22Rv1 (cell line): ENCODE measurements at regions not wholly inside any gene's neighbourhood (a gene's known extent, or its start where the extent isn't known, plus 50 kb on each side); places are given as distances from the start of the nearest gene placed in this dataset.

ENCODE experiments used
- H3K27ac ChIP-seq: fragments of 450-650 bp; 2 replicates; pipeline ENCODE4 v1.5.1; 2017
- CTCF ChIP-seq: fragments of 450-650 bp; IDR thresholded peaks from 2 replicates; pipeline ENCODE4 v1.5.1; 2017; ENCODE audit warnings: mild to moderate bottlenecking
- ZFX ChIP-seq: fragments of 450-650 bp; IDR thresholded peaks from 2 replicates; pipeline ENCODE4 v1.6.1; 2017; ENCODE audit warnings: antibody characterized with exemption, borderline replicate concordance

DNA sequence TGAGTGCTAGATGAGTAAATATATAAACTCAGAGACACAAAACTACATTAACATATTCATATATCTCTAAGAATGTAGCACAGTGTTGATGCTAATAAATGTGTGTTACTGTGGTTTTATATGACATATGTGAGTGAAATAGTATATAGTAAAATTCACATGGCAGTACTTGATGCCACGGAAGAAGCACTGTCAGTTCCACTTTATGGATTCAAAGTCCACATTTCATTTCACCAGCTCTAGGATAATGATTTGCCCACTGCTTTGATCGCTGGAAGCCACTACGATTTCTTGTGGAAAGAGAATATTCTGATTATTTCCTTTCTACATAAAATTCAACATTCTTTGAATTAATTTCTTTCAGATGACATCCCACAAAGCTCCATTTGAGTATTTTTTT lies 181.2 kb downstream of the GBA3 start:
- H3K27ac ChIP-seq = no peak overlapping the region
- TF ChIP-seq CTCF = no peak
- TF ChIP-seq ZFX = no peak

DNA sequence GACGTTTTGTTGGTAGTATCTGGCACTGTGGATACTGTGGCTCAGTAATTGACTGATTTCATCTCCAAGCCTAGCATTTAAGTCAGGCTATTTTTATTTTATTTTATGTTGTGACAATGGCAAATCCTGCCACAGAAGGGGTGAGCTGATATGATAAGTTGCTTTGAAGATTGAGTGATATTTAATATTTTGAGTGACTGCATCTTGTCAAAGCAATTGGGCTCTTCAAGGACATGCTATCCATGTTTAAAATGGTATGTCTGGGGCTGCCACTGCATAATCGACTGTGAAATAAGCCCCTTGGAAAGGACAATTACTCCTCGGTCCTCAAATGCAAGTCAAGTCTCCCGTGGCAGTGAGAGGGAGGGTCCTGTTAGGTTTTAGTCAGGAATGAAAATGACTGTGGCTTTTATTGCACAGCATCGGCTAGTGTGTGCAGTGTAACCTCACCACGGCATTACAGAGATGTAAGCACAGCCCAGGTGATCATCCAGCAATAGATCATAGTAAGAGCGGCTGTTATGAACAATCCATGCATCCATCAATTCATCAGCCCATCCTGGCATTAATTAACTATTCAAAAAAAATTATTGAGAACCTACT lies 178.2 kb downstream of the GBA3 start:
- no peak overlapping the region for H3K27ac ChIP-seq
- TF ChIP-seq ZFX (no peak), CTCF (no peak)

GRCh38 chr4:22869235-22869634 lies 176.5 kb downstream of the GBA3 start:
- H3K27ac ChIP-seq = no peak overlapping the region
- TF ChIP-seq CTCF = peak; percentile 26; the same call in 1 of the 2 replicates
- TF ChIP-seq ZFX = no peak
